ENCODE measurements at regions not wholly inside any gene's neighbourhood (a gene's known extent, or its start where the extent isn't known, plus 50 kb on each side); places are given as distances from the start of the nearest gene placed in this dataset.

GRCh38 chr15:70449311-70450141, 313.8 kb downstream of the UACA start:
- FAIRE-seq, result no peak
- TF ChIP-seq POU2F2 (IDR thresholded peaks at IDR 0.05; ENCODE audit: low read depth, low read length) (no peak), TAF1 (IDR thresholded peaks at IDR 0.05; ENCODE audit: low read depth, low read length) (no peak), PAX5 (IDR thresholded peaks at IDR 0.05; ENCODE audit: insufficient read depth, low read length, severe bottlenecking) (no peak), SPI1 (IDR thresholded peaks at IDR 0.05; ENCODE audit: low read depth, low read length) (no peak), POLR2AphosphoS5 (IDR thresholded peaks at IDR 0.05; ENCODE audit: low read depth, low read length) (no peak), POLR2A (IDR thresholded peaks at IDR 0.05; ENCODE audit: low read depth, low read length) (no peak)
- no peak for DNase-seq (ENCODE audit: insufficient read length, low spot score)

- DNase-seq (ENCODE audit: insufficient read length, low spot score) (no peak), FAIRE-seq (no peak)
- no peak for TF ChIP-seq POLR2AphosphoS5 (IDR thresholded peaks at IDR 0.05; ENCODE audit: low read depth, low read length)
- TF ChIP-seq POU2F2 (IDR thresholded peaks at IDR 0.05; ENCODE audit: low read depth, low read length), result no peak
- TF ChIP-seq SPI1 (IDR thresholded peaks at IDR 0.05; ENCODE audit: low read depth, low read length), result no peak
- no peak for TF ChIP-seq PAX5 (IDR thresholded peaks at IDR 0.05; ENCODE audit: insufficient read depth, low read length, severe bottlenecking)
- TF ChIP-seq TAF1 (IDR thresholded peaks at IDR 0.05; ENCODE audit: low read depth, low read length), result no peak
- no peak for TF ChIP-seq POLR2A (IDR thresholded peaks at IDR 0.05; ENCODE audit: low read depth, low read length)
Observed at GRCh38 chr15:70447928-70448698, 315.2 kb downstream of the UACA start.

- TF ChIP-seq TAF1 (IDR thresholded peaks at IDR 0.05; ENCODE audit: low read depth, low read length), result no peak
- TF ChIP-seq POLR2AphosphoS5 (IDR thresholded peaks at IDR 0.05; ENCODE audit: low read depth, low read length), result no peak
- no peak for TF ChIP-seq POU2F2 (IDR thresholded peaks at IDR 0.05; ENCODE audit: low read depth, low read length)
- no peak for TF ChIP-seq PAX5 (IDR thresholded peaks at IDR 0.05; ENCODE audit: insufficient read depth, low read length, severe bottlenecking)
- TF ChIP-seq SPI1 (IDR thresholded peaks at IDR 0.05; ENCODE audit: low read depth, low read length), result no peak
- no peak for TF ChIP-seq POLR2A (IDR thresholded peaks at IDR 0.05; ENCODE audit: low read depth, low read length)
- no peak for FAIRE-seq
- DNase-seq (ENCODE audit: insufficient read length, low spot score), result no peak
Observed at GRCh38 chr15:70447521-70447920, 315.8 kb downstream of the UACA start.

- TF ChIP-seq TAF1 (IDR thresholded peaks at IDR 0.05; ENCODE audit: low read depth, low read length), result no peak
- no peak for TF ChIP-seq POU2F2 (IDR thresholded peaks at IDR 0.05; ENCODE audit: low read depth, low read length)
- no peak for TF ChIP-seq POLR2A (IDR thresholded peaks at IDR 0.05; ENCODE audit: low read depth, low read length)
- no peak for TF ChIP-seq PAX5 (IDR thresholded peaks at IDR 0.05; ENCODE audit: insufficient read depth, low read length, severe bottlenecking)
- TF ChIP-seq SPI1 (IDR thresholded peaks at IDR 0.05; ENCODE audit: low read depth, low read length), result no peak
- no peak for TF ChIP-seq POLR2AphosphoS5 (IDR thresholded peaks at IDR 0.05; ENCODE audit: low read depth, low read length)
- FAIRE-seq, result no peak
- DNase-seq (ENCODE audit: insufficient read length, low spot score), result no peak
Observed at GRCh38 chr15:70447081-70447480, 316.3 kb downstream of the UACA start.

- no peak for FAIRE-seq
- TF ChIP-seq POLR2A (IDR thresholded peaks at IDR 0.05; ENCODE audit: low read depth, low read length) (no peak), PAX5 (IDR thresholded peaks at IDR 0.05; ENCODE audit: insufficient read depth, low read length, severe bottlenecking) (no peak), POU2F2 (IDR thresholded peaks at IDR 0.05; ENCODE audit: low read depth, low read length) (no peak), TAF1 (IDR thresholded peaks at IDR 0.05; ENCODE audit: low read depth, low read length) (no peak), POLR2AphosphoS5 (IDR thresholded peaks at IDR 0.05; ENCODE audit: low read depth, low read length) (no peak), SPI1 (IDR thresholded peaks at IDR 0.05; ENCODE audit: low read depth, low read length) (no peak)
- DNase-seq (ENCODE audit: insufficient read length, low spot score), result no peak
Observed at GRCh38 chr15:70443486-70444273, 319.7 kb downstream of the UACA start.

GRCh38 chr15:70442616-70443321, 320.6 kb downstream of the UACA start:
- FAIRE-seq, result no peak
- TF ChIP-seq SPI1 (IDR thresholded peaks at IDR 0.05; ENCODE audit: low read depth, low read length) (no peak), POU2F2 (IDR thresholded peaks at IDR 0.05; ENCODE audit: low read depth, low read length) (no peak), TAF1 (IDR thresholded peaks at IDR 0.05; ENCODE audit: low read depth, low read length) (no peak), POLR2A (IDR thresholded peaks at IDR 0.05; ENCODE audit: low read depth, low read length) (no peak), POLR2AphosphoS5 (IDR thresholded peaks at IDR 0.05; ENCODE audit: low read depth, low read length) (no peak), PAX5 (IDR thresholded peaks at IDR 0.05; ENCODE audit: insufficient read depth, low read length, severe bottlenecking) (no peak)
- no peak for DNase-seq (ENCODE audit: insufficient read length, low spot score)

GRCh38 chr15:70442211-70442610, 321.1 kb downstream of the UACA start:
- DNase-seq (ENCODE audit: insufficient read length, low spot score) (no peak), FAIRE-seq (no peak)
- TF ChIP-seq PAX5 (IDR thresholded peaks at IDR 0.05; ENCODE audit: insufficient read depth, low read length, severe bottlenecking) (no peak), POLR2AphosphoS5 (IDR thresholded peaks at IDR 0.05; ENCODE audit: low read depth, low read length) (no peak), SPI1 (IDR thresholded peaks at IDR 0.05; ENCODE audit: low read depth, low read length) (no peak), POU2F2 (IDR thresholded peaks at IDR 0.05; ENCODE audit: low read depth, low read length) (no peak), POLR2A (IDR thresholded peaks at IDR 0.05; ENCODE audit: low read depth, low read length) (no peak), TAF1 (IDR thresholded peaks at IDR 0.05; ENCODE audit: low read depth, low read length) (no peak)

GRCh38 chr15:70440416-70441138, 322.8 kb downstream of the UACA start:
- no peak for DNase-seq (ENCODE audit: insufficient read length, low spot score)
- FAIRE-seq, result no peak
- TF ChIP-seq SPI1 (IDR thresholded peaks at IDR 0.05; ENCODE audit: low read depth, low read length) (no peak), TAF1 (IDR thresholded peaks at IDR 0.05; ENCODE audit: low read depth, low read length) (no peak), POLR2AphosphoS5 (IDR thresholded peaks at IDR 0.05; ENCODE audit: low read depth, low read length) (no peak), POU2F2 (IDR thresholded peaks at IDR 0.05; ENCODE audit: low read depth, low read length) (no peak), PAX5 (IDR thresholded peaks at IDR 0.05; ENCODE audit: insufficient read depth, low read length, severe bottlenecking) (no peak), POLR2A (IDR thresholded peaks at IDR 0.05; ENCODE audit: low read depth, low read length) (no peak)

All from GM12891 (cell line).